ENCODE measurements at regions not wholly inside any gene's neighbourhood (a gene's known extent, or its start where the extent isn't known, plus 50 kb on each side); places are given as distances from the start of the nearest gene placed in this dataset.

GRCh38 chr4:188911707-188912106 lies 772.5 kb downstream of the TRIML1 start:
- TF ChIP-seq, protein P1, sequence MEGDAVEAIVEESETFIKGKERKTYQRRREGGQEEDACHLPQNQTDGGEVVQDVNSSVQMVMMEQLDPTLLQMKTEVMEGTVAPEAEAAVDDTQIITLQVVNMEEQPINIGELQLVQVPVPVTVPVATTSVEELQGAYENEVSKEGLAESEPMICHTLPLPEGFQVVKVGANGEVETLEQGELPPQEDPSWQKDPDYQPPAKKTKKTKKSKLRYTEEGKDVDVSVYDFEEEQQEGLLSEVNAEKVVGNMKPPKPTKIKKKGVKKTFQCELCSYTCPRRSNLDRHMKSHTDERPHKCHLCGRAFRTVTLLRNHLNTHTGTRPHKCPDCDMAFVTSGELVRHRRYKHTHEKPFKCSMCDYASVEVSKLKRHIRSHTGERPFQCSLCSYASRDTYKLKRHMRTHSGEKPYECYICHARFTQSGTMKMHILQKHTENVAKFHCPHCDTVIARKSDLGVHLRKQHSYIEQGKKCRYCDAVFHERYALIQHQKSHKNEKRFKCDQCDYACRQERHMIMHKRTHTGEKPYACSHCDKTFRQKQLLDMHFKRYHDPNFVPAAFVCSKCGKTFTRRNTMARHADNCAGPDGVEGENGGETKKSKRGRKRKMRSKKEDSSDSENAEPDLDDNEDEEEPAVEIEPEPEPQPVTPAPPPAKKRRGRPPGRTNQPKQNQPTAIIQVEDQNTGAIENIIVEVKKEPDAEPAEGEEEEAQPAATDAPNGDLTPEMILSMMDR (IDR thresholded peaks at IDR 0.05) = no peak
- no peak for TF ChIP-seq POLR2A (IDR thresholded peaks at IDR 0.05)

All from thyroid gland (tissue), 4 donors.